Gastrocnemius medialis (tissue), 4 donors: ENCODE measurements at regions not wholly inside any gene's neighbourhood (a gene's known extent, or its start where the extent isn't known, plus 50 kb on each side); places are given as distances from the start of the nearest gene placed in this dataset.

Experiments
- ATAC-seq, 2 donors: fragments of 150-250 bp; one replicate each; pipeline ENCODE4 v1.9.1; 2016
- DNase-seq, 2 donors: peaks; one replicate each; pipeline ENCODE4 v3.0.0-alpha.2; 2019
- H3K27ac ChIP-seq, 4 donors: fragments of 200-600 bp; sonication (generic); 1 replicate in 1 of 4; 2 replicates in 3 of 4; pipeline ENCODE4 v1.5.1; 2016 to 2018; ENCODE audit warnings: mild to moderate bottlenecking in 2 of 4, moderate library complexity in 1 of 4
- H3K27me3 ChIP-seq, 3 donors: fragments of 200-600 bp; sonication (generic) in 2 of 3; 1 replicate in 1 of 3; 2 replicates in 2 of 3; pipeline versions ENCODE4 v1.5.1 to v1.6.0; 2016 to 2019; ENCODE audit warnings: mild to moderate bottlenecking in 1 of 3, moderate library complexity in 1 of 3
- H3K36me3 ChIP-seq, 2 donors: fragments of 200-600 bp; sonication (generic) in 1 of 2; one replicate each; pipeline ENCODE4 v1.5.1; 2017 to 2018
- H3K4me1 ChIP-seq, 2 donors: fragments of 200-600 bp; sonication (generic) in 1 of 2; one replicate each; pipeline ENCODE4 v1.5.1; 2016 to 2017; ENCODE audit warnings: mild to moderate bottlenecking in 2 of 2
- H3K4me3 ChIP-seq, 4 donors: fragments of 200-600 bp; sonication (generic) in 3 of 4; 1 replicate in 1 of 4; 2 replicates in 3 of 4; pipeline ENCODE4 v1.5.1; 2016 to 2019; ENCODE audit warnings: mild to moderate bottlenecking in 2 of 4
- H3K9me3 ChIP-seq, 3 donors: fragments of 200-600 bp; sonication (generic) in 2 of 3; 1 replicate in 1 of 3; 2 replicates in 2 of 3; pipeline ENCODE4 v1.5.1; 2016 to 2019
- CTCF ChIP-seq, 5 experiments: fragments of 450-650 bp in 3 of 5; fragments of 200-600 bp in 2 of 5; sonication (generic) in 2 of 5; IDR thresholded peaks in 4 of 5; conservative IDR thresholded peaks in 1 of 5; 1 replicate in 4 of 5; 2 replicates in 1 of 5; pipeline ENCODE4 v1.5.1; 2016 to 2019; ENCODE audit warnings: antibody characterized with exemption in 5 of 5, mild to moderate bottlenecking in 3 of 5, moderate library complexity in 3 of 5
- POLR2A ChIP-seq, 2 donors: fragments of 450-650 bp; IDR thresholded peaks; one replicate each; pipeline ENCODE4 v1.6.1; 2017; ENCODE audit warnings: antibody characterized with exemption in 2 of 2, mild to moderate bottlenecking in 2 of 2, moderate library complexity in 2 of 2
- in situ Hi-C, 4 donors: fragments of 200-750 bp; cut with MboI; loops; one replicate each; pipeline versions ENCODE4 v1.15.0 to v1.8.0; 2017; ENCODE audit warnings: low sequenced_read_pairs in 4 of 4
- intact Hi-C: fragments of 100-400 bp; cut with DNase I; formaldehyde crosslinking; loops from one replicate; pipeline ENCODE4 v1.15.1; 2023; ENCODE audit warnings: low total_unique reads

- DNase-seq (no peak), ATAC-seq (no peak)
- H3K9me3 ChIP-seq = no peaks in the 10 kb centered on the region
- intact Hi-C loops = no loop called here
- H3K27ac ChIP-seq = no peak overlapping the region
- H3K27me3 ChIP-seq = no peaks in the 10 kb centered on the region
- no peaks in the 10 kb centered on the region for H3K36me3 ChIP-seq
- TF ChIP-seq CTCF (IDR thresholded peaks at IDR 0.05 in 4 of 5, conservative IDR thresholded peaks at IDR 0.05 in 1 of 5) (no peak), POLR2A (IDR thresholded peaks at IDR 0.05) (no peak)
- no peaks in the 10 kb centered on the region for H3K4me1 ChIP-seq
- in situ Hi-C loops = no loop called here
- H3K4me3 ChIP-seq = no peak overlapping the region
Observed at GRCh38 chr3:31285833-31286486, 246.8 kb upstream of the STT3B start.

DNA sequence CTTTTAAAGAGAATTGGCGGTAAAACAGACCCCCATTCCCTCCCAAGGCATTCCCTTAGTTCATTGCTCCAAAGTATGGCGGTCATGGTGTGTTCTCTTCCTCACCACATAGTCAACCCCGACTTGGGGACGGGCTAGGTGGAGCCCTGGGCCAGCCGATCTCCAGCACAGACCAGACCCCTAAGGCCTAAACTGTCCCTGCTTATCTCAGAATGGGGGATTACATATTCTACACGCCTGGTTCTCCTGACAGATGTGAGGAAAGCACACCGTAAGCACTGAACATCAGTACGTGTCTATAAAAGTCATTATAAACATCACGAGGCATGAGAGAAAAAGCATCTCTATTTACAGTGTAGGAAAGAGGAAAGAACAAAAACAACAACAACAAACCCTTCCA lies 244.5 kb upstream of the STT3B start:
- DNase-seq = no peak
- ATAC-seq = no peak
- Histone ChIP-seq H3K9me3 (no peaks in the 10 kb centered on the region), H3K4me3 (no peak overlapping the region), H3K27me3 (no peaks in the 10 kb centered on the region), H3K4me1 (no peaks in the 10 kb centered on the region), H3K36me3 (no peaks in the 10 kb centered on the region), H3K27ac (no peak overlapping the region)
- TF ChIP-seq CTCF (IDR thresholded peaks at IDR 0.05 in 4 of 5, conservative IDR thresholded peaks at IDR 0.05 in 1 of 5) (no peak), POLR2A (IDR thresholded peaks at IDR 0.05) (no peak)
- intact Hi-C loops (no loop called here), in situ Hi-C loops (no loop called here)

- Histone ChIP-seq H3K4me1 (no peaks in the 10 kb centered on the region), H3K27ac (no peak overlapping the region), H3K9me3 (no peaks in the 10 kb centered on the region), H3K36me3 (no peaks in the 10 kb centered on the region), H3K27me3 (no peaks in the 10 kb centered on the region), H3K4me3 (no peak overlapping the region)
- intact Hi-C loops = no loop called here
- TF ChIP-seq POLR2A (IDR thresholded peaks at IDR 0.05) (no peak), CTCF (IDR thresholded peaks at IDR 0.05 in 4 of 5, conservative IDR thresholded peaks at IDR 0.05 in 1 of 5) (no peak)
- in situ Hi-C loops = no loop called here
- DNase-seq (no peak), ATAC-seq (no peak)
Observed at GRCh38 chr3:31288641-31289100, 244.1 kb upstream of the STT3B start.

DNA sequence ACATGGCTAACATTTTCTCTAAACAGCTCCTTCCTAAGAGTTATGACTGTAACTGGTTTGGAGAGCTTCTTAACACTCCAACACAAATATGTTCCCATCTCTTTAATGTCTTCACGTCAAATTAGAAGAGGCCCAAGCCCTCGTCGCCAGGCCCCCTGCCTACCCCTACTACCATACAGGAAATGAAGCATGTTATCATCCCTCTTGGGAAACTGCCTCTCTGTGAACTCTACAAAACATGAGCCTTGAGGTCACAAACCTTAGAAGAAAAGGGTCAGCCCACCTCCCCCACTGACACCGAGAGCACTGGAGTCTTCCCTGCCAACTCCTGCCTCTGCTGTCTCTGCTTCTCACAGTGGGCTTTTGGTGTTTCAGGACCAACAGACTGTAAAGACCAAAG lies 243.1 kb upstream of the STT3B start:
- no peak for DNase-seq
- no peak for ATAC-seq
- TF ChIP-seq POLR2A (IDR thresholded peaks at IDR 0.05) = no peak
- TF ChIP-seq CTCF (IDR thresholded peaks at IDR 0.05 in 4 of 5, conservative IDR thresholded peaks at IDR 0.05 in 1 of 5) = no peak
- H3K4me3 ChIP-seq = no peak overlapping the region
- no peaks in the 10 kb centered on the region for H3K4me1 ChIP-seq
- intact Hi-C loops = no loop called here
- in situ Hi-C loops = no loop called here
- no peaks in the 10 kb centered on the region for H3K27me3 ChIP-seq
- H3K27ac ChIP-seq = no peak overlapping the region
- H3K36me3 ChIP-seq = no peaks in the 10 kb centered on the region
- no peaks in the 10 kb centered on the region for H3K9me3 ChIP-seq

GRCh38 chr3:31290046-31290445 lies 242.7 kb upstream of the STT3B start:
- Histone ChIP-seq H3K27me3 (no peaks in the 10 kb centered on the region), H3K36me3 (no peaks in the 10 kb centered on the region), H3K4me3 (no peak overlapping the region), H3K9me3 (no peaks in the 10 kb centered on the region), H3K27ac (no peak overlapping the region), H3K4me1 (no peaks in the 10 kb centered on the region)
- DNase-seq = no peak
- ATAC-seq = no peak
- TF ChIP-seq POLR2A (IDR thresholded peaks at IDR 0.05) (no peak), CTCF (IDR thresholded peaks at IDR 0.05 in 4 of 5, conservative IDR thresholded peaks at IDR 0.05 in 1 of 5) (no peak)
- in situ Hi-C loops = no loop called here
- intact Hi-C loops = no loop called here
